ENCODE measurements at regions not wholly inside any gene's neighbourhood (a gene's known extent, or its start where the extent isn't known, plus 50 kb on each side); places are given as distances from the start of the nearest gene placed in this dataset.
"Not testable (repeated sequence)": the region's sequence is repeated elsewhere in the genome, so short reads cannot be mapped to it uniquely, and the experiment has no call there.

GRCh38 chr1:219863816-219864215, 64.5 kb downstream of the SLC30A10 start:
- DNase-seq, result not testable (repeated sequence)

GRCh38 chr1:219862366-219862765, 66.0 kb downstream of the SLC30A10 start:
- DNase-seq, result no peak

- DNase-seq, result peak; percentile 25
Measured at GRCh38 chr1:219858980-219859379, 69.4 kb downstream of the SLC30A10 start.

GRCh38 chr1:219847215-219847855, 81.0 kb downstream of the SLC30A10 start:
- DNase-seq, result no peak

GRCh38 chr1:219839595-219839994, 88.8 kb downstream of the SLC30A10 start:
- peak; percentile 14 for DNase-seq

GRCh38 chr1:219837994-219838294, 90.4 kb downstream of the SLC30A10 start:
- no peak for DNase-seq

GRCh38 chr1:219837274-219837993, 90.9 kb downstream of the SLC30A10 start:
- DNase-seq, result peak; percentile 65

GRCh38 chr1:219834314-219834917, 93.9 kb downstream of the SLC30A10 start:
- DNase-seq, result no peak

- DNase-seq, result no peak
Measured at GRCh38 chr1:219833214-219833815, 95.0 kb downstream of the SLC30A10 start.

GRCh38 chr1:219826290-219826689, 102.1 kb downstream of the SLC30A10 start:
- DNase-seq, result no peak

GRCh38 chr1:219825355-219825754, 103.0 kb downstream of the SLC30A10 start:
- no peak for DNase-seq

GRCh38 chr1:219824338-219824737, 104.0 kb downstream of the SLC30A10 start:
- no peak for DNase-seq

- DNase-seq, result no peak
Measured at GRCh38 chr1:219820551-219820950, 107.8 kb downstream of the SLC30A10 start.

GRCh38 chr1:219817914-219818313, 110.4 kb downstream of the SLC30A10 start:
- no peak for DNase-seq

GRCh38 chr1:219813294-219813693, 115.1 kb downstream of the SLC30A10 start:
- no peak for DNase-seq

GRCh38 chr1:219812491-219813203, 115.7 kb downstream of the SLC30A10 start:
- peak; percentile 84 for DNase-seq

- no peak for DNase-seq
Measured at GRCh38 chr1:219812086-219812485, 116.3 kb downstream of the SLC30A10 start.

- no peak for DNase-seq
Measured at GRCh38 chr1:219810451-219810850, 117.9 kb downstream of the SLC30A10 start.

- DNase-seq, result no peak
Measured at GRCh38 chr1:219808790-219809189, 119.6 kb downstream of the SLC30A10 start.

GRCh38 chr1:219806642-219807041, 121.7 kb downstream of the SLC30A10 start:
- no peak for DNase-seq

- DNase-seq, result no peak
Measured at GRCh38 chr1:219806020-219806419, 122.3 kb downstream of the SLC30A10 start.

GRCh38 chr1:219805191-219805590, 123.2 kb downstream of the SLC30A10 start:
- DNase-seq, result peak; percentile 21

- no peak for DNase-seq
Measured at GRCh38 chr1:219801156-219801820, 127.1 kb downstream of the SLC30A10 start.

Measured in NCI-H1436 (cell line).